GM19240 (cell line): ENCODE measurements at regions not wholly inside any gene's neighbourhood (a gene's known extent, or its start where the extent isn't known, plus 50 kb on each side); places are given as distances from the start of the nearest gene placed in this dataset.
"Not testable (repeated sequence)": the region's sequence is repeated elsewhere in the genome, so short reads cannot be mapped to it uniquely, and the experiment has no call there.

ENCODE experiments used
- DNase-seq: peaks from one replicate; pipeline ENCODE4 v3.0.0; 2011; ENCODE audit warnings: low spot score; ENCODE audit not compliant: insufficient read length

GRCh38 chr15:70236341-70237086, 138.8 kb upstream of the TLE3 start:
- DNase-seq = no peak

DNA sequence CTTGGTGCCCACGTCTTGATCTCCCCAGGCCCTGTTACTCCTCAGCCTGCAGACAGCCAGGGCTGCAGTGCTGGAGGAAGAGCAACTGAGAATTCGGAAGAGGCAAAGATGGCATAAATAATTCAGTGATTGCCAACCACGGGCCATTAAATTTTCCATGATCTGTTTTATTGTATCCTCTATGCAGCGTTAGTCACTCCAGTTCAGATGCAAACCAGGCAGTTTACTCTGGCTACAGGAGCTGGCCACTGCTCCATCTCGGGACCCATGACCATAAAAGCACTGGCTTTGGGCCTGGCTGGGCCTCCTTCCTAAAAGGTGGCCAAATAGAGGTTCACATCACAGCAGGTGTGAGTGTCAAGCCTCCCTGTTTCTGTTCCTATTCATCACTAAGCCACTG, 137.6 kb upstream of the TLE3 start:
- no peak for DNase-seq

- DNase-seq = no peak
Observed at GRCh38 chr15:70234256-70234905, 136.7 kb upstream of the TLE3 start.

- no peak for DNase-seq
Observed at GRCh38 chr15:70231484-70231883, 133.8 kb upstream of the TLE3 start.

- DNase-seq = not testable (repeated sequence)
Observed at GRCh38 chr15:70227918-70228317, 130.2 kb upstream of the TLE3 start.

GRCh38 chr15:70227147-70227546, 129.4 kb upstream of the TLE3 start:
- no peak for DNase-seq

DNA sequence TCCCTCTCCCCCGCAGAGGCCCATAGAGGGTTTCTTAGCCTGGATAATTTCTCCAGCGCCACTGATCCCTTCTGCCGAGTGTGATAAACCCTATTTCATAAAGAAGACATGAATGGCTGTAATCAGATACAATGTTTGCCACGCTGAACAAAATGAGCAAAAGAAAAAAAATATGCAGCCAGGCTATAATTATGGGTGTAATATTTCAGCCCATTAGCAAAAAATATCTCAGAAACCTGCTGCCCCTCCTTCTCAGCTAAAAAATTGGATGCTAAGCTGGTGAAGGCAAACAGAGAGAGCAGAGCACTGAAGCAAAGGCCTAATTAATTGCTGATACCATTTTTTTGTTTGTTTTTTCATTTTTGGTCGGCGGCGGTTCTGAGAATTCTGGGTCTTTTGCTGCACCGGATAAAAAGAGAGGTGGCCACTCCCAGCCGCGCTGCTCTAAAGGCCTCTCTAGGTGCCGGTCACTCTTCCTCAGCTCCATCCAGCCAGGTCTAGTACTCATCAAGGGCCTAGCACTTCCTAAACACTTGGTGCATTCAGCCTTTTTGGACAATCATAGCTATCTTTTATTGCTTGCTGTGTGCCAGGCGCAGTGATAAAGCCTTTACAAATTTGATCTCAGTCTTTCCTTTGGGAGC, 128.7 kb upstream of the TLE3 start:
- DNase-seq = no peak

GRCh38 chr15:70225416-70225815, 127.7 kb upstream of the TLE3 start:
- DNase-seq = no peak

DNA sequence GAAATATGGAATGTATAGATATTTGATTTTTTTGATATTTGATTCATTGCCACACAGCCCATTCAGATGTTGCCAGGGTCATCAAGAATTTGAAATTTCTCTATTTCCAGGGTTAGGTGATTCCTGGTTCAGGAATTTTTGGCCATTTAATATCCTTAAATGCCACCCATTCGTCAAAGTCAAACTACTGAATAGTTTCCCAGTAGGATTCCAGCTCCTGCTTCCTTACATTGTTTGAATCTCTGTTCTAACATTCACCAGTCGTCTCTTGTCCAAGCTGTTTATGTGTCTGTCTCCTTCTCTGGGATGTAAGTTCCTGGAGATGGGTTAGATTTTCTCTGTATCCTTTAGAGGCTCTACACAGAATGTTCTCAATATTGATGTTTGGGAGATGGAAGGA, 124.9 kb upstream of the TLE3 start:
- DNase-seq = no peak

- no peak for DNase-seq
Observed at GRCh38 chr15:70220490-70221096, 122.9 kb upstream of the TLE3 start.

DNA sequence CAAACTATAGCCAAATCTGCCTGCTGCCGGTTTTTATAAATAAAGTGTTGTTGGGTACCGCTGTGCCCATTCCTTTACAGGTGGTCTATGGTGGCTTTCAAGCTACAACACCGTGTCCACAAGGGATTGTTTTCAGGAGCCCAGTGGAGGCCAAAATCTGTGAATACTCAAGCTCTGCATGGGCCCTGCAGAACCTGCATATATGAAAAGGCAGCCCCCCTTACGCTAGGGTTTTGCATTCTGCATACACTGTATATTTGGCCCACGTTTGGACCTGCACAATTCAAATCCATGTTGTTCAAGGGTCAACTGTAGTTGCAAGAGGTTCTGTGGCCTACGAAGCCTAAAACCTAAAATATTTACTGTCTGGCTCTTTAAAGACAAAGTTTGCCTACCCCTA, 122.2 kb upstream of the TLE3 start:
- DNase-seq = no peak

DNA sequence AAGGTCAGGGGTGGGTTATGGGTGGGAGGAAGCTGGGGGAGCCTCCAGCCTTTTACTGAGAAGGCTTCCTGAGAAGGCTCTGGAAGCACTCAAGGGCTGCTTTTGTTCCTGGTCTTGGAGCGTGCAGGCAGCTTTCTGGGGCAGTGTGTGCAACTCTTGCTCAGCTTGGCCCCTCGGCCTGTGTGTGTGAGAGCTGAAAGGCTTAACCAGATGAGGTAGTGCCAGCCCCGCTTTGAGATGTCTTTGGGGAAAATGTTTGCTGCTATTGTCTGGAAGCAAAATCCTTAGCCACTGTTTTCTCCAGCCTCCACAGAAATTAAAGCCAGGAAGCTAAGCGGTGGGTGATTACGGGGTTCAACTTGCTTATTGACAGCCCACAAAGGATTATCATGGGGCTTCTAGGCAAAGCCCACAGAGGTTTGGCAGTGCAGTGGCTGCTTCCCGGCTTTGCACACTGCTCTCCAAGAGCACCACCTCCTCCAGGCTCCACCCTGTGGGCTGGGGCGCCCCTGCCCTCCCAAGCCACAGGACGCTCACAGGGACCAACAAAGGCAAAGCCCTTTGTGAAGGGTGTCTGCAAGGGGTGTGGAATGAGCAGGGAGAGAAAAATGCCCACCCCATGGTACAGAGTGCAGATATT, 121.7 kb upstream of the TLE3 start:
- no peak for DNase-seq

DNA sequence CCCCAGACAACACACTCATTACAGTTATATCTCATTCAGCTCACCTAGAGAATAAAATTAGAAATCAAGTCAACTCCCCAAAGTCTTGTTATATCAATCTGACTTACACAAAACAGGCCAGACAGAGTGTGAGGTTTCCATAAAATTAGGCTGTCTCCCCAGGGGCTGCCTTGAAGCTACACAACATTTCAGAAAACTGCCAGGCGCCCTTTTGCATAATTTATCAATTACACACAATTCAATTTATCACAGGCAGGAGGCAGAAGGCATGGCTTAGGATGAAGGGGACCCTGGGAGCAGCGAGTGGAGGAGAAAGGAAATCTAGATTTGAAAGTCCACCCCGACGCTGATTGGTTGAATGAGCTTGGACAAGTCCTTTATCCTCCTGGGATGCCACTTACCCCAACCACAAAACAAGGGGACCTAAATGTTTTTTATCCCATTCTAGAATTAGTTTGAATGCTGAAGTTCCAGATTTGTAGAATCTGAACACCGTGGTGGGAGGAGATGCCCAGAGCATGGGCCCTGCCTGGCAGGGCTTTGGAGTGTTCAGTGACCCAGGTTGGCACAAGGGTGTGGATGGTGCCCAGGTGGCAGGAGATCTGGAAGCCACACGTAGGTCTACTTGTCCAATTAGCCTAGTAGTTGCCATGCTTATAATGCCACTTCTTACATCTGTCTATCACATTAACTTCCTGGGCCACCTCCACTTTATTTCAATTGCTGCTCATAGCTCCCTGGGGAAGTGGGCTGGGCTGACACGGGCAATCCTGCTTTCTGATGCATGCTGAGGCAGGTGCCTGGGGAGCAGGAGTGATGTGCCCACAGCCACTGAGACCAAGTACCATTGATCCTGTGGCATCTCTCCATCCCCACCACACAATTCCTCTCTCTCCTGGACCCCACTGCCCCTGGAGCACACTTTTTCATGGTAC, 119.8 kb upstream of the TLE3 start:
- DNase-seq = no peak

- DNase-seq = no peak
Observed at GRCh38 chr15:70215951-70216350, 118.2 kb upstream of the TLE3 start.

GRCh38 chr15:70214941-70215635, 117.4 kb upstream of the TLE3 start:
- DNase-seq = no peak

- DNase-seq = no peak
Observed at GRCh38 chr15:70214276-70214675, 116.6 kb upstream of the TLE3 start.

DNA sequence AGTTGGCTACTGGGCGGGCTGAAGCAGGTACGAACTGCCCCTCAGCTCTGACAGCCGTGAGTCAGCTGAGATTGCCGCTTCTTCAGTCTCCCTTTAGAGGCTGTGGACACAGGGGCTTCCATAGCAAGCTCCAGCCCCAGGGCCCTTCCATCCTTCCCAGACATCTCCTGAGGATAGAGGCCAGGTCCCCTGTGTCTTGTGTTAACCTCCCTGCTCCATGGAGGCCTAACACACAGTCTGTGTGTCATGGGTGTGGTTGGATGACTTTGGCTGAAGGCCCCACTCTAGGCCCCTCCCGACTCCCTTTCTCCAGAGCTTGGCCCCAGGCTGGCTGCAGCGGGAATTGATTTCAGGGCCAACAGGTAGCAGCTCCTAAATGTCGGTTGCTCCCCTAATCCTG, 116.1 kb upstream of the TLE3 start:
- no peak for DNase-seq

GRCh38 chr15:70212963-70213315, 115.2 kb upstream of the TLE3 start:
- DNase-seq = no peak

- DNase-seq = no peak
Observed at GRCh38 chr15:70212286-70212962, 114.7 kb upstream of the TLE3 start.

DNA sequence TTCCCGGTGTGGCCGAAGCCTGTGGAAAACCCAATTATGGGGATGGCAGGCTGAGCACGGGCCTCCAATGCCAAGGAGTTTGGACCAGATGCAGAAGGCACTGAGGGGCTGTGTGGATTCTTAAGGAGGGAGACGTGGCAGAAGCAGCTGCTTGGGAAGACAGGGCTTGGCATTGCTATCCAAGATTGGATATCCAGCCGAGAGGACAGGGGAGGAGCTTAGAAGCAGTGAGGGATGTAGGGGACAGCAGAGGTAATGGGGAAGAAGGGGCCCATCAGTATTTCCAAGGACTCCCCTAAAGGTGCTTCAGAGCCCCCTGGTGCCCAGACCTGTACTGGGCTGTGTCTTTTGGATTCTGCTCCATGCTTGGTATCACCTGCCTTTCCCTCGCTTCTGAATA, 112.8 kb upstream of the TLE3 start:
- no peak for DNase-seq
